ENCODE measurements at regions not wholly inside any gene's neighbourhood (a gene's known extent, or its start where the extent isn't known, plus 50 kb on each side); places are given as distances from the start of the nearest gene placed in this dataset.

GRCh38 chr12:125999628-126000027, 934.4 kb downstream of the AACS start:
- no peak overlapping the region for H3K4me3 ChIP-seq (ENCODE audit: control insufficient read depth, low read depth, low read length)
- DNase-seq (ENCODE audit: low read depth) = no peak
- TF ChIP-seq CTCF (IDR thresholded peaks at IDR 0.05; ENCODE audit: control insufficient read depth, insufficient read depth, low read depth, low read length, missing control alignments) = no peak

DNA sequence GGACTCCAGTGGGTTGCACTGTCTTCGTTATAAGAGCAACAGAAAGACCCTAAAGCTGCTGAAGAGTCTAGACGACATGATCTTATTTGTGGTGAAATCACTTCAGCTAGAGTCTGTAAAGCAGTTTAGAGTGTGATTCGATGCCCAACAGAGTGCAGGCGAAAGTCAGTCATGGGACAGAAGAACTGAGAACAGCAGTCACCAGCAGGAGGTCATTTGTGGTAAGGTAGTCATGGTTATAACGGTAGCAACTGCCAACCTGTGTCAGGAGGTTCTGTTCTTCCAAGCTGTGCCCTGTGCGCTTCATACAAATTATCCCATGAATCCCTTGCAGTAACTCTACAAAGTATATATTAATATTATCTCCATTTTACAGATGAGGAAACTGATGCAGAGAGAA, 954.1 kb downstream of the AACS start:
- no peak overlapping the region for H3K4me3 ChIP-seq (ENCODE audit: control insufficient read depth, low read depth, low read length)
- no peak for TF ChIP-seq CTCF (IDR thresholded peaks at IDR 0.05; ENCODE audit: control insufficient read depth, insufficient read depth, low read depth, low read length, missing control alignments)
- DNase-seq (ENCODE audit: low read depth) = no peak

- H3K4me3 ChIP-seq (ENCODE audit: control insufficient read depth, low read depth, low read length) = no peak overlapping the region
- TF ChIP-seq CTCF (IDR thresholded peaks at IDR 0.05; ENCODE audit: control insufficient read depth, insufficient read depth, low read depth, low read length, missing control alignments) = no peak
- no peak for DNase-seq (ENCODE audit: low read depth)
Measured at GRCh38 chr12:126021675-126022074, 956.4 kb downstream of the AACS start.

DNA sequence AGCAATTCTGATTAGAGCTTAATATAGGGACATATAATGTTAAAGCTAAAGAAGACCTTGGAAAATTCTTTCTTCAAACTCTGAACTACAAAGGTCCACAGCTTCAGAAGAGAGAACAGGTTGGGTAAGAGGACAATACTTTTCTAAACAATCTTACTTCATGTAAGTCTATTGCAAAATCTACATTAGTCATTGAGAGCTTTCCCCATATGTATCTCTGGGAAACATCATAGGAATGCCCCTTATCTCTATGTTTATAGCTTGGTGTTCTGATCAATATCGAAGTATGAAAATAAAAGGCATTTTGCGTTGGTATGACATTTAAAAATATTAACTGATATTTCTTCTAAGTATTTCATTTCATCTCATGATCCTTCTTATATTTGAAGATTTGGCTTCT, 962.6 kb downstream of the AACS start:
- DNase-seq (ENCODE audit: low read depth) = no peak
- no peak overlapping the region for H3K4me3 ChIP-seq (ENCODE audit: control insufficient read depth, low read depth, low read length)
- no peak for TF ChIP-seq CTCF (IDR thresholded peaks at IDR 0.05; ENCODE audit: control insufficient read depth, insufficient read depth, low read depth, low read length, missing control alignments)

DNA sequence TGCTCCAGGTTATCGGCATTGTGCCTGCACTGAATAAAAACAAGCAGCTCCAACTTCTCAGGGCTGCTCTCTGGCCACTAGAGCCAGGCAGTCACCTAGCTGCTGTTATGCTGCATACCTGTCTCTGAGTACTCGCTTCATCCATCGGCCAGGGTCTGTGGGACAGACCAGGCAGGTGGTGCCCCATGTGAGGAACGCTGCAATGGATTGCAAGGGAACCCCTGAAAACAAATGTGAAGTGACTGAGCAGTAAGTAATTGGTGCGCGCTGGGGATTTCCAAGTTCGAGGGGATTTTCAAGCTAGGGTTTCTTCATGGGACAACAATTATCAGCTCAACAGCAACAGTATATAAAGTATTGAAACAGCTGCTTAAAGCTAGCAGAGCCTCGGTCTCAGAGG, 965.3 kb downstream of the AACS start:
- no peak for TF ChIP-seq CTCF (IDR thresholded peaks at IDR 0.05; ENCODE audit: control insufficient read depth, insufficient read depth, low read depth, low read length, missing control alignments)
- no peak overlapping the region for H3K4me3 ChIP-seq (ENCODE audit: control insufficient read depth, low read depth, low read length)
- no peak for DNase-seq (ENCODE audit: low read depth)

- TF ChIP-seq CTCF (IDR thresholded peaks at IDR 0.05; ENCODE audit: control insufficient read depth, insufficient read depth, low read depth, low read length, missing control alignments) = no peak
- no peak for DNase-seq (ENCODE audit: low read depth)
- no peak overlapping the region for H3K4me3 ChIP-seq (ENCODE audit: control insufficient read depth, low read depth, low read length)
Measured at GRCh38 chr12:126033751-126034150, 968.5 kb downstream of the AACS start.

DNA sequence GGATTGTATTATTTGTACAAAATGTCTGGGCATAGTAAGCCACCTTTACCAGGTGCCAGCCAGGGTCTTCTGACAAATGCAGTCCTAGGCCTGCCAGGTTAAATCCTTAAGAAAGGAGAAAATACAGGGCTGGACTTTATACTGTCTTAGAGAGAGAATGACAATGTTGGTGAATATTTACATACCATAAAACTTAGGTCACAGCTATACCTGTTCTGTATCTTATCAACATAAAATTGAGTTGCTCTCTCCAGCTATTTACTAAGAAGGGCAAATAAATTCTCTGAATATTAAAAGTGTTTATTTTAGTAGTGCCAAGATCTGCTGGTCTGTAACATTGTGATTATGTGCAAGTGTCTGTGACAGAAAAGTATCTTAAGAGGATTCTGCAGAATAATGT, 971.1 kb downstream of the AACS start:
- no peak overlapping the region for H3K4me3 ChIP-seq (ENCODE audit: control insufficient read depth, low read depth, low read length)
- no peak for DNase-seq (ENCODE audit: low read depth)
- no peak for TF ChIP-seq CTCF (IDR thresholded peaks at IDR 0.05; ENCODE audit: control insufficient read depth, insufficient read depth, low read depth, low read length, missing control alignments)
